Mucosa of descending colon (tissue), 3 donors: ENCODE measurements at regions not wholly inside any gene's neighbourhood (a gene's known extent, or its start where the extent isn't known, plus 50 kb on each side); places are given as distances from the start of the nearest gene placed in this dataset.

Experiments
- ATAC-seq: fragments of 200-7000 bp; cut with Tn5 transposase; one replicate; pipeline ENCODE4 v1.9.1; 2020; ENCODE audit warnings: mild to moderate bottlenecking, moderate library complexity
- DNase-seq, 3 donors: peaks; one replicate each; pipeline ENCODE4 v3.0.0-alpha.2; 2020
- H3K36me3 ChIP-seq: fragments of 200-600 bp; one replicate; pipeline ENCODE4 v1.8.0; 2021; ENCODE audit warnings: low read depth, mild to moderate bottlenecking
- H3K4me1 ChIP-seq: fragments of 200-600 bp; one replicate; pipeline ENCODE4 v1.8.0; 2021; ENCODE audit warnings: low read depth, mild to moderate bottlenecking
- H3K4me3 ChIP-seq: fragments of 200-600 bp; one replicate; pipeline ENCODE4 v1.8.0; 2021; ENCODE audit warnings: mild to moderate bottlenecking
- H3K9me3 ChIP-seq: fragments of 200-600 bp; one replicate; pipeline ENCODE4 v1.8.0; 2021; ENCODE audit warnings: mild to moderate bottlenecking
- CTCF ChIP-seq: fragments of 200-600 bp; IDR thresholded peaks from one replicate; pipeline ENCODE4 v1.8.0; 2022; ENCODE audit warnings: antibody characterized with exemption, mild to moderate bottlenecking
- intact Hi-C, 2 donors: fragments of 100-400 bp; cut with DNase I in 1 of 2; cut with micrococcal nuclease in 1 of 2; formaldehyde crosslinking; loops; one replicate each; pipeline versions ENCODE4 v1.11.0 to v1.11.1; 2022; cut with DNase I, micrococcal nuclease
- donor health status: DM: no; HTN: no; CAD: no; lungs with moderate emphysema.
- donor health status: DM: no; HTN: no; CAD: no.
- donor health status: DM: no; HTN: yes; CAD: no.

- Histone ChIP-seq H3K9me3 (no peaks in the 10 kb centered on the region), H3K36me3 (no peaks in the 10 kb centered on the region), H3K4me3 (no peak overlapping the region), H3K4me1 (no peaks in the 10 kb centered on the region)
- peak in 1 of 3 donors; percentile 11 for DNase-seq
- ATAC-seq = peak; percentile 62
- TF ChIP-seq CTCF = no peak
- intact Hi-C loops = no loop called here
These were observed 764.6 kb downstream of the TSN start for GRCh38 chr2:122519821-122520611.

- H3K4me1 ChIP-seq = no peaks in the 10 kb centered on the region
- no peak for TF ChIP-seq CTCF
- no peaks in the 10 kb centered on the region for H3K36me3 ChIP-seq
- H3K9me3 ChIP-seq = no peaks in the 10 kb centered on the region
- DNase-seq (no peak), ATAC-seq (no peak)
- intact Hi-C loops = no loop called here
- no peak overlapping the region for H3K4me3 ChIP-seq
These were observed 767.7 kb downstream of the TSN start for GRCh38 chr2:122523143-122523542.

GRCh38 chr2:122523981-122524380 lies 768.5 kb downstream of the TSN start:
- Histone ChIP-seq H3K9me3 (no peaks in the 10 kb centered on the region), H3K4me1 (no peaks in the 10 kb centered on the region), H3K36me3 (no peaks in the 10 kb centered on the region), H3K4me3 (no peak overlapping the region)
- ATAC-seq (no peak), DNase-seq (no peak)
- TF ChIP-seq CTCF = no peak
- intact Hi-C loops = no loop called here

GRCh38 chr2:122525336-122525735 lies 769.9 kb downstream of the TSN start:
- intact Hi-C loops = no loop called here
- ATAC-seq = no peak
- no peak for TF ChIP-seq CTCF

GRCh38 chr2:122528061-122528460 lies 772.6 kb downstream of the TSN start:
- no peaks in the 10 kb centered on the region for H3K36me3 ChIP-seq
- DNase-seq = no peak
- intact Hi-C loops = no loop called here
- no peak overlapping the region for H3K4me3 ChIP-seq
- no peaks in the 10 kb centered on the region for H3K9me3 ChIP-seq
- TF ChIP-seq CTCF = no peak
- no peaks in the 10 kb centered on the region for H3K4me1 ChIP-seq
- no peak for ATAC-seq

More at GRCh38 chr2:122525336-122525735, 769.9 kb downstream of the TSN start:
- no peak for DNase-seq
- no peaks in the 10 kb centered on the region for H3K4me1 ChIP-seq
- H3K9me3 ChIP-seq = no peaks in the 10 kb centered on the region
- no peaks in the 10 kb centered on the region for H3K36me3 ChIP-seq
- H3K4me3 ChIP-seq = no peak overlapping the region
